HL-60 (cell line): ENCODE measurements at regions not wholly inside any gene's neighbourhood (a gene's known extent, or its start where the extent isn't known, plus 50 kb on each side); places are given as distances from the start of the nearest gene placed in this dataset.

Experiments
- CTCF ChIP-seq: IDR thresholded peaks from one replicate; pipeline ENCODE4 v1.5.1; 2011; ENCODE audit warnings: low read length, control low read depth, inconsistent platforms; ENCODE audit not compliant: insufficient read depth
- GABPA ChIP-seq: IDR thresholded peaks from 2 replicates; pipeline ENCODE4 v1.6.1; 2012; ENCODE audit warnings: low read depth
- POLR2AphosphoS5 ChIP-seq: IDR thresholded peaks from 2 replicates; pipeline ENCODE4 v1.6.1; 2012; ENCODE audit warnings: low read depth
- REST ChIP-seq: IDR thresholded peaks from 2 replicates; pipeline ENCODE4 v1.6.1; 2012; ENCODE audit warnings: low read depth; ENCODE audit not compliant: insufficient replicate concordance

GRCh38 chr1:54461731-54462596, 55.8 kb upstream of the SSBP3 start:
- TF ChIP-seq CTCF (no peak), POLR2AphosphoS5 (no peak), GABPA (no peak), REST (no peak)
